Colonic mucosa (tissue), 4 donors: ENCODE measurements at regions not wholly inside any gene's neighbourhood (a gene's known extent, or its start where the extent isn't known, plus 50 kb on each side); places are given as distances from the start of the nearest gene placed in this dataset.

Experiments
- DNase-seq: peaks from one replicate; pipeline ENCODE4 v3.0.0-alpha.2; 2020
- H3K27ac ChIP-seq: fragments of 200-600 bp; one replicate; pipeline ENCODE4 v1.8.0; 2021
- H3K27me3 ChIP-seq: fragments of 200-600 bp; one replicate; pipeline ENCODE4 v1.8.0; 2021
- H3K36me3 ChIP-seq: fragments of 200-600 bp; one replicate; pipeline ENCODE4 v1.8.0; 2021
- H3K4me1 ChIP-seq: fragments of 200-600 bp; one replicate; pipeline ENCODE4 v1.8.0; 2021; ENCODE audit warnings: mild to moderate bottlenecking
- H3K4me3 ChIP-seq: fragments of 200-600 bp; one replicate; pipeline ENCODE4 v1.8.0; 2021
- H3K9ac ChIP-seq, 2 donors: one replicate each; pipeline ENCODE4 v1.7.0; 2013; ENCODE audit warnings: control low read depth in 2 of 2, low read depth in 2 of 2, low read length in 2 of 2
- H3K9me3 ChIP-seq: fragments of 200-600 bp; one replicate; pipeline ENCODE4 v1.8.0; 2021
- CTCF ChIP-seq: fragments of 200-600 bp; IDR thresholded peaks from one replicate; pipeline ENCODE4 v1.8.0; 2022; ENCODE audit warnings: antibody characterized with exemption, mild to moderate bottlenecking
- intact Hi-C: fragments of 100-400 bp; cut with DNase I; formaldehyde crosslinking; loops from one replicate; pipeline ENCODE4 v1.14.1; 2022
- donor health status: healthy.
- donor health status: DM: no; HTN: no; CAD: no.
- donor health status: DM: no; HTN: no; CAD: no.

- H3K4me1 ChIP-seq: no peaks in the 10 kb centered on the region
- DNase-seq: no peak
- intact Hi-C loops: no loop called here
- H3K27ac ChIP-seq: no peak overlapping the region
- no peaks in the 10 kb centered on the region for H3K27me3 ChIP-seq
- no peaks in the 10 kb centered on the region for H3K9me3 ChIP-seq
- H3K4me3 ChIP-seq: no peak overlapping the region
- no peaks in the 10 kb centered on the region for H3K36me3 ChIP-seq
- TF ChIP-seq CTCF: no peak
- H3K9ac ChIP-seq: no peak overlapping the region
Observed at GRCh38 chr2:120604767-120605166, 130.9 kb upstream of the GLI2 start.

GRCh38 chr2:120605231-120605935, 130.3 kb upstream of the GLI2 start:
- Histone ChIP-seq H3K9ac (no peak overlapping the region), H3K36me3 (no peaks in the 10 kb centered on the region), H3K4me3 (no peak overlapping the region), H3K27me3 (no peaks in the 10 kb centered on the region), H3K27ac (no peak overlapping the region), H3K4me1 (no peaks in the 10 kb centered on the region), H3K9me3 (no peaks in the 10 kb centered on the region)
- no peak for DNase-seq
- TF ChIP-seq CTCF: no peak
- intact Hi-C loops: no loop called here

GRCh38 chr2:120606280-120606679, 129.4 kb upstream of the GLI2 start:
- H3K27ac ChIP-seq: no peak overlapping the region
- no peaks in the 10 kb centered on the region for H3K9me3 ChIP-seq
- H3K4me1 ChIP-seq: no peaks in the 10 kb centered on the region
- no peak for TF ChIP-seq CTCF
- H3K4me3 ChIP-seq: no peak overlapping the region
- no peak overlapping the region for H3K9ac ChIP-seq
- no peaks in the 10 kb centered on the region for H3K36me3 ChIP-seq
- intact Hi-C loops: no loop called here
- DNase-seq: no peak
- H3K27me3 ChIP-seq: no peaks in the 10 kb centered on the region

- no peaks in the 10 kb centered on the region for H3K36me3 ChIP-seq
- intact Hi-C loops: no loop called here
- no peaks in the 10 kb centered on the region for H3K27me3 ChIP-seq
- no peaks in the 10 kb centered on the region for H3K9me3 ChIP-seq
- no peaks in the 10 kb centered on the region for H3K4me1 ChIP-seq
- H3K4me3 ChIP-seq: no peak overlapping the region
- H3K27ac ChIP-seq: no peak overlapping the region
- H3K9ac ChIP-seq: no peak overlapping the region
- no peak for TF ChIP-seq CTCF
- no peak for DNase-seq
Observed at GRCh38 chr2:120606931-120607330, 128.7 kb upstream of the GLI2 start.

GRCh38 chr2:120607506-120607905, 128.2 kb upstream of the GLI2 start:
- Histone ChIP-seq H3K27me3 (no peaks in the 10 kb centered on the region), H3K27ac (no peak overlapping the region), H3K4me1 (no peaks in the 10 kb centered on the region), H3K9ac (no peak overlapping the region), H3K9me3 (no peaks in the 10 kb centered on the region), H3K4me3 (no peak overlapping the region), H3K36me3 (no peaks in the 10 kb centered on the region)
- intact Hi-C loops: no loop called here
- DNase-seq: no peak
- no peak for TF ChIP-seq CTCF
